GM12873 (cell line): ENCODE measurements at regions not wholly inside any gene's neighbourhood (a gene's known extent, or its start where the extent isn't known, plus 50 kb on each side); places are given as distances from the start of the nearest gene placed in this dataset.

Source experiments
- TF ChIP-seq, protein P1 (sequence below): IDR thresholded peaks from 2 replicates; pipeline ENCODE4 v1.5.1; 2012; ENCODE audit warnings: low read depth, mild to moderate bottlenecking, moderate library complexity, low read length, control low read depth; ENCODE audit not compliant: insufficient read depth; ENCODE audit errors: missing control alignments

DNA sequence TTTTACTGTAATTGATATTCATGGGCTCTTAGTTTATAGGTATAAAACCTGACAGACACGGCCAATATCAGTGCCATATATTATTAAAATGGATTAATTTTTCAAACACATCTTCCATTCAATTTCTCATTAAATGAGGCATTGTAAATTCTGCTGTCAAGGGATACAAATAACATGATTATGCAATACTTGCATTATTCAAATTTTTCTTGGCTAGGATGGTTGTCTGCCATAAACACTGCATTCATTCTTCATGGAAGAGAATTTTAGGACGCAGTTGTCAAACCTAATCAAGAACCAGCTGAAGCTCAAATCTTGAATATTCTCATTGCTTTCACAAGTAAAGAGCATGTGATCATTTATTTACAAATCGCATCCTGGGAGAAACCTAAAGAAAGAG, 255.6 kb downstream of the RDH14 start:
- TF ChIP-seq, protein P1, sequence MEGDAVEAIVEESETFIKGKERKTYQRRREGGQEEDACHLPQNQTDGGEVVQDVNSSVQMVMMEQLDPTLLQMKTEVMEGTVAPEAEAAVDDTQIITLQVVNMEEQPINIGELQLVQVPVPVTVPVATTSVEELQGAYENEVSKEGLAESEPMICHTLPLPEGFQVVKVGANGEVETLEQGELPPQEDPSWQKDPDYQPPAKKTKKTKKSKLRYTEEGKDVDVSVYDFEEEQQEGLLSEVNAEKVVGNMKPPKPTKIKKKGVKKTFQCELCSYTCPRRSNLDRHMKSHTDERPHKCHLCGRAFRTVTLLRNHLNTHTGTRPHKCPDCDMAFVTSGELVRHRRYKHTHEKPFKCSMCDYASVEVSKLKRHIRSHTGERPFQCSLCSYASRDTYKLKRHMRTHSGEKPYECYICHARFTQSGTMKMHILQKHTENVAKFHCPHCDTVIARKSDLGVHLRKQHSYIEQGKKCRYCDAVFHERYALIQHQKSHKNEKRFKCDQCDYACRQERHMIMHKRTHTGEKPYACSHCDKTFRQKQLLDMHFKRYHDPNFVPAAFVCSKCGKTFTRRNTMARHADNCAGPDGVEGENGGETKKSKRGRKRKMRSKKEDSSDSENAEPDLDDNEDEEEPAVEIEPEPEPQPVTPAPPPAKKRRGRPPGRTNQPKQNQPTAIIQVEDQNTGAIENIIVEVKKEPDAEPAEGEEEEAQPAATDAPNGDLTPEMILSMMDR: no peak

DNA sequence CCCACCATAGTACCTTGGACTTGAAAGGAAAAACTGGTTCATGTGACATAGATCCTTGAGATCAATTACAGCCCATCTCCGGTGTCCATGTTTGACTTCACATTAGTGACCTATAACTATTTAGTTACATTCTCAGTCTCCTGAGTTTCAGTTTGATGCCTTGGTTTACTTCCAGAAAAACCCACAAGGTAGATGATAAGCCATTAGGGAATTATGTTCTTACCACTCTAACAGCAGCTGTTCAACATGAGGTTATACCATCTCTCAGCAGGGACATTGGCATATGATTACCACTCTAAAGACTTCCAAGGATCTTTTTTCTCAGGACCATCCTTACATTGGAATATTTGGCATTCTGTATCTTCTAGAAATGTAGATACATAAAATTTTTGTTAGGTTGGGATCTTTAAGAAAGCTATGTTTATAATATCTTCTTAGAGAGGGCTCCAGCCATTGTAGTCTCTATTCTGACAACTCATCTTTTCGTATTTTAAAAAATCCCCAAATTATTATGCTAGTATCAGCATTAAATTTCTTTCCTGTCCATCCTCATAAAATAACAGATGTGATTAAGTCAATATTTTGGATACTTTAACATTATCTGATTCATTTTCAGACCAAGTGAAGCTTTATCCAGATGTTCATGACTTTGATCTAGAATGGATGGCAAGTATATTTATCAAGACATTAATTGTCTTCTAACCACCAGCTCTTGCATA, 258.9 kb downstream of the RDH14 start:
- TF ChIP-seq, protein P1: no peak

DNA sequence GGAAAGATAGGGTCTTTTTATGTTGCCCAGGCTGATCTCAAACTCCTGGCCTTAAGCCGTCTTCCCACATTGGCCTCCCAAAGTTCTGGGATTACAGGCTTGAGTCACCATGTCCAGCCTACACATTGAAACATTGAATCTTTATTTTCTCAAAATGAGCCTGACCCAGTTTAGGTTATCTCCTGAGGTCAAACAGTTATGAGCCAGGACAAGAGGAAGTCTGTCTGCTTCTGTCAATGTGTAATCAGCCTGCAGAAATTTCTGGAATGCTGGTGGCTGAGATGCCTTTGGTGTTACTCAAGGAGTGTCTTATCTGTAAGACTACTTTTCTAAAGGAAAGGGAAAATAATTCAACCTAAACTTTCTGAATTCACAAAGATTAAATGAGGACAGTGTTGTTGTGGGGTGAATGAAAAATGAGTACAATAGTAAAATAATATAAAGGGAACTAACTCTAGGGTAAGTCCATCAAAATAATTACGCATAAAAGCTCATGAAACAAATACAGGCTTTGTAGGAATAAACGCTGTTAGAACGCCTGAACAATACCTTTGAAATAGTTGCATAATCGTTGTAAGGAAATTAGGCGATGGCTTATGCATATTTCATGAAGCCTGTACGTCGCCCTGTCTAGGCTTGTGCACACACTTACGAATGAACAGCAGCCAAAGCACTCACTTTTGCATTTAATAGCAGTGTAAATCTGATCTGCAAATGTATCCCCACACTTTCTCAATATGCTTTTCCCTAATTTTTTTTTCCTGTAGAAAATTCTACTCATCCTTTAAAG, 260.8 kb downstream of the RDH14 start:
- TF ChIP-seq, protein P1: no peak

DNA sequence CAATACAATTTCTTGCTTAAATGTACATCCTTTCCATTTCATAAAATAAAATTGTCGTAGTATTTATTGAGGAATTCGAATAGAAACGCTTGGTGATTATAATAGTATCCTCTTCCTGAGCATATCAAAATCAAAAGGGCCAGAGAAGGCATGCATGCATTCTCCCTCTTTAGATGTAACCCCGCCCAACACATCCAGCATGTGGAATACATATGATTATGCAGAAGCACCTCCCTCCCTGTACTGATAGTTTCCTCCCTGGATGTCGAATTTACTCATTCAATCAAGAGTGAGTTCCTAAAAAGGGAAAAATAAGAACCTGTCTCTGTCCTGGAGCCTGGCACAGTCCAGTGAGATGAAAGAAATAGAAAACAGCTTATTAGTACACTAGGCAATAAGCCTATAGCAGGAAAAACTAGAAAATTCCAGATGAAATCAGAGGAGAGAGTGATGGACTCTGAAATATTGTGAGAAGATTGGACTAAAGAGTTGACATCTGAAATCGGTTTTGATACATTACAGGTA, 262.9 kb downstream of the RDH14 start:
- TF ChIP-seq, protein P1: no peak

DNA sequence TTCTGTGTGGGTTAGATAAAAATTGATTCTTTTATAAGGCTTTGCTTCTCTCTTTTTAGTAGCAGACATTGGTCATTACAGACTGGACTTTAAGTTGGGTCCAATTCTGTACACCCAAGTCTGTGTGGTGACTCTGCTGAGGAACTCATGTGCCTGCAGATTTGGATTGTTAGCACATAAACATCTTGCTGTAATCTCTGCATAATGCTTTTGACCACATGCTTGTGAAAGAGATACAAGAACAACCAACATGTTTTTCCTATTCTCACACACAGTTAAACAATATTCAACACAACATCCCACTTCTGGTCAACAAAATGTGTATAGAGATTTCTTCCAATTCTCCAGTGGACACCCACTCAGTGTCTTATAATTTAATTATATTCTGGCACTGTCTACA, 270.1 kb downstream of the RDH14 start:
- TF ChIP-seq, protein P1: no peak

DNA sequence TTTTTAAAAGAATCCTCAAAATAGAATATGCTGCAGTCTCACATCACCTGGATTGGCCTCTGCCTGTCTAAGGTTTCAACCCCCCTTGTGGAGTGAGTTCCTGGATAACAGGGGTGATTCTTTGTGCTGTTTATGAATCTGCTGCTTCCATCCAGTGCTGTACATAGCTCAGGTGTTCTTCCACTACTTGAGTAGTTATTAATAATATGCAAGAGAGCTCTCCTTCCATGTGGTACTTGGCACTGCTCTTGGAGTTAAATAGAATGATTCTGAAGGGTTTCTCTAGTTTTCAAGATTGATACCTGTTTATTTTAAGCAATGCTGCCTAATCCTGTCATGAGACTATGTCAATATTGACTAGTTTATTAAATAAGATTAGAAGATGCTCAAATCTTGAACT, 273.6 kb downstream of the RDH14 start:
- TF ChIP-seq, protein P1: no peak

DNA sequence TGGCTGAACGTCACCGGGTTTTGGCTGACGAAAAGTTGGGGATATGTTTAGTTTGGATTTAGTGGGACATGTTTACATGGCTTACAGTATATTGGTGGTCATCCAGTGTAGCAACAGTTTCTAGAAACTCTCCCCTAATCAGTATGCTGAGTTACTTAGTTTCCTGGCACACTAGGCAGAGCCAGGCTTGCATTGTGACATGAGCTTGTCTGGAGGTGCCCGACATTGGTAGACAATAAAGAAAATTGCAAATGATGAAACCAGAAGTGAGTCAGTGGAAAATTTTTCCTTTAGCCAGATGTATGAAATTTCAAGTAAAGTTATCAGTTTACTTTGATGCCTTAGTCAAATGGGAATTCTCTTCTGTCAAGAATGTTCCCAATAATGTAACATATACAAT, 276.1 kb downstream of the RDH14 start:
- TF ChIP-seq, protein P1: no peak
